Right lobe of liver (tissue), 4 donors: ENCODE measurements at regions not wholly inside any gene's neighbourhood (a gene's known extent, or its start where the extent isn't known, plus 50 kb on each side); places are given as distances from the start of the nearest gene placed in this dataset.

Source experiments
- POLR2A ChIP-seq: fragments of 450-650 bp; IDR thresholded peaks from one replicate; pipeline ENCODE4 v1.6.1; 2017; ENCODE audit warnings: antibody characterized with exemption, mild to moderate bottlenecking
- TF ChIP-seq, protein P1 (sequence below), 4 donors: fragments of 200-600 bp in 3 of 4; fragments of 450-650 bp in 1 of 4; IDR thresholded peaks; one replicate each; pipeline versions ENCODE4 v1.5.1 to v1.8.0; 2016 to 2022; ENCODE audit warnings: antibody characterized with exemption in 4 of 4, mild to moderate bottlenecking in 2 of 4
- donor health status: DM: no; HTN: no; CAD: no.
- donor health status: DM: no; HTN: no; CAD: no.
- donor health status: DM: no; HTN: yes; CAD: no.

DNA sequence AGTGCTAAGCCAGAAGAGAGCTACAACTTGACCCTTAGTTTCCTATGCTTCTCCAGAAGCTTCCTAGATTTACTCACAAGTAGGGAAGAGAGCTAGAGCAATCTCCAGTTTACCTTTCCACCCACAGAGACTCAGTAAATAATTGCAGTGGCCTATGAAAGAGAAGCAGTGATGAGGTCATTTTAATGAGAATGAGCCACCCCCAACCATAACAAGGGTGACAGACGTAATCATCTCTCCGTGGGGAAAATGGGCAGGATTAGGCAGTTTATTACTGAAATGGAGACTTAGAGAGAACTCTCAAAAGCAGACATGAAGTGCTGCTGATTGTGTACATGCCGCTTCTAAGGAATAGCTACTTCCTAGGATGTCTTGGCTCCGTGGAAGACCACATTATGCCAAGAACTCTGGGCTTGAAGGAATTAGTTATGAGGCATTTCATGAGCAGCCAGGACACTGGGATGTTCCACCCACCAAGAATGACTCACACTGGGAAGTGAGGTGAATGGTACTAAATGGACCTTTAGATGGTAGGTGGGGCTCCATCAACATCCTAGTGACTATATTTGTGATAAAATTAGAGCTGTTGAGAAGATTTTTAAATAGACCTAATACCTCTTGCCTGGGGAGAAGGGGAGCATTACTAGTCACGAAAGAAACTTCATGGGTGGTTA lies 160.9 kb downstream of the EDEM1 start:
- TF ChIP-seq, protein P1, sequence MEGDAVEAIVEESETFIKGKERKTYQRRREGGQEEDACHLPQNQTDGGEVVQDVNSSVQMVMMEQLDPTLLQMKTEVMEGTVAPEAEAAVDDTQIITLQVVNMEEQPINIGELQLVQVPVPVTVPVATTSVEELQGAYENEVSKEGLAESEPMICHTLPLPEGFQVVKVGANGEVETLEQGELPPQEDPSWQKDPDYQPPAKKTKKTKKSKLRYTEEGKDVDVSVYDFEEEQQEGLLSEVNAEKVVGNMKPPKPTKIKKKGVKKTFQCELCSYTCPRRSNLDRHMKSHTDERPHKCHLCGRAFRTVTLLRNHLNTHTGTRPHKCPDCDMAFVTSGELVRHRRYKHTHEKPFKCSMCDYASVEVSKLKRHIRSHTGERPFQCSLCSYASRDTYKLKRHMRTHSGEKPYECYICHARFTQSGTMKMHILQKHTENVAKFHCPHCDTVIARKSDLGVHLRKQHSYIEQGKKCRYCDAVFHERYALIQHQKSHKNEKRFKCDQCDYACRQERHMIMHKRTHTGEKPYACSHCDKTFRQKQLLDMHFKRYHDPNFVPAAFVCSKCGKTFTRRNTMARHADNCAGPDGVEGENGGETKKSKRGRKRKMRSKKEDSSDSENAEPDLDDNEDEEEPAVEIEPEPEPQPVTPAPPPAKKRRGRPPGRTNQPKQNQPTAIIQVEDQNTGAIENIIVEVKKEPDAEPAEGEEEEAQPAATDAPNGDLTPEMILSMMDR (IDR thresholded peaks at IDR 0.05): no peak
- TF ChIP-seq POLR2A: no peak
